ENCODE measurements at regions not wholly inside any gene's neighbourhood (a gene's known extent, or its start where the extent isn't known, plus 50 kb on each side); places are given as distances from the start of the nearest gene placed in this dataset.

- no peak for TF ChIP-seq EZH2 (IDR thresholded peaks at IDR 0.05; ENCODE audit: insufficient read depth, poor library complexity, severe bottlenecking)
- no peak for TF ChIP-seq EZH2phosphoT487 (IDR thresholded peaks at IDR 0.05; ENCODE audit: insufficient read depth, low read depth)
Observed at GRCh38 chr14:85217412-85217811, 312.5 kb upstream of the FLRT2 start.
